T-cell (primary cell): ENCODE measurements at regions not wholly inside any gene's neighbourhood (a gene's known extent, or its start where the extent isn't known, plus 50 kb on each side); places are given as distances from the start of the nearest gene placed in this dataset.

ENCODE experiments used
- ATAC-seq, 4 experiments: fragments of 200-7000 bp in 3 of 4; fragments of 150-1000 bp in 1 of 4; cut with Tn5 transposase; replicated peaks in 1 of 4; 1 replicate in 3 of 4; 2 replicates in 1 of 4; pipeline ENCODE4 v1.10.0; 2021; ENCODE audit warnings: moderate library complexity in 3 of 4, mild to moderate bottlenecking in 2 of 4, moderate number of reproducible peaks in 1 of 4
- CTCF ChIA-PET, 2 donors: fragments of 300-600 bp; sonication (Branson Sonifier 250); formaldehyde crosslinking; loops; one replicate each; lab custom pipeline; 2022; ENCODE audit warnings: antibody characterized with exemption in 2 of 2; lab: Charles Lee
- POLR2A ChIA-PET, 2 donors: fragments of 300-600 bp; sonication (Branson Sonifier 250); formaldehyde crosslinking; loops; one replicate each; lab custom pipeline; 2022; ENCODE audit warnings: antibody characterized with exemption in 2 of 2; lab: Charles Lee
- DNase-seq, 35 experiments: peaks; one replicate each; pipeline versions ENCODE4 v3.0.0 to v3.0.0-alpha.2; 2013 to 2023
- H3K27ac ChIP-seq: one replicate; pipeline ENCODE4 v1.5.1; 2013; ENCODE audit warnings: low read length
- H3K27me3 ChIP-seq, 2 experiments: replicated peaks in 1 of 2; 1 replicate in 1 of 2; 2 replicates in 1 of 2; pipeline versions ENCODE4 v1.6.1 to v1.7.0; 2013; ENCODE audit warnings: low read length in 1 of 2, mixed read lengths in 1 of 2; ENCODE audit not compliant: control insufficient read depth in 2 of 2, insufficient read depth in 2 of 2; ENCODE audit errors: extremely low read depth in 1 of 2
- H3K36me3 ChIP-seq, 2 donors: 1 replicate in 1 of 2; 2 replicates in 1 of 2; pipeline versions ENCODE4 v1.6.1 to v1.7.0; 2013; ENCODE audit warnings: low read length in 1 of 2; ENCODE audit not compliant: control insufficient read depth in 2 of 2, insufficient read depth in 1 of 2; ENCODE audit errors: extremely low read depth in 1 of 2
- H3K4me1 ChIP-seq, 2 experiments: 1 replicate in 1 of 2; 2 replicates in 1 of 2; pipeline versions ENCODE4 v1.6.1 to v1.7.0; 2013; ENCODE audit warnings: low read length in 2 of 2, mixed read lengths in 1 of 2; ENCODE audit not compliant: insufficient read depth in 2 of 2, control insufficient read depth in 1 of 2; ENCODE audit errors: extremely low read depth in 1 of 2
- H3K4me3 ChIP-seq, 2 donors: 1 replicate in 1 of 2; 2 replicates in 1 of 2; pipeline versions ENCODE4 v1.5.1 to v1.7.0; 2013; ENCODE audit warnings: mild to moderate bottlenecking in 2 of 2, low read length in 1 of 2, moderate library complexity in 1 of 2; ENCODE audit not compliant: control insufficient read depth in 1 of 2; ENCODE audit errors: extremely low read depth in 1 of 2
- H3K9me3 ChIP-seq: 2 replicates; pipeline ENCODE4 v1.7.0; 2013
- H3K27ac Mint-ChIP-seq, 2 donors: one replicate each; pipeline ENCODE4 v1.8.0; 2020 to 2021; ENCODE audit warnings: mild to moderate bottlenecking in 2 of 2, mixed read lengths in 2 of 2
- H3K27me3 Mint-ChIP-seq, 2 donors: one replicate each; pipeline ENCODE4 v1.8.0; 2021 to 2022; ENCODE audit warnings: mixed read lengths in 2 of 2
- H3K36me3 Mint-ChIP-seq: one replicate; pipeline ENCODE4 v1.8.0; 2021; ENCODE audit warnings: mixed read lengths
- H3K4me1 Mint-ChIP-seq, 3 donors: one replicate each; pipeline ENCODE4 v1.8.0; 2020 to 2022; ENCODE audit warnings: mixed read lengths in 3 of 3, mild to moderate bottlenecking in 1 of 3
- H3K4me3 Mint-ChIP-seq, 3 donors: one replicate each; pipeline ENCODE4 v1.8.0; 2020 to 2022; ENCODE audit warnings: mild to moderate bottlenecking in 3 of 3, mixed read lengths in 3 of 3, moderate library complexity in 3 of 3
- H3K9me3 Mint-ChIP-seq, 3 donors: one replicate each; pipeline ENCODE4 v1.8.0; 2020 to 2022; ENCODE audit warnings: mixed read lengths in 3 of 3
- WGBS: methylation state at CpG from one replicate; pipeline ENCODE4 v1.1.5; 2013; ENCODE audit warnings: missing lambda C conversion rate; ENCODE audit not compliant: insufficient coverage; 5-methylcytosine and 5-hydroxymethylcytosine counted together

- POLR2A ChIA-PET, result no interaction called here
- no peak for ATAC-seq
- DNase-seq, result no peak
- no peaks in the 10 kb centered on the region for H3K4me1 ChIP-seq
- H3K36me3 ChIP-seq, result no peaks in the 10 kb centered on the region
- no peak overlapping the region for H3K27ac ChIP-seq
- H3K27me3 Mint-ChIP-seq, result no peaks in the 10 kb centered on the region
- H3K27ac Mint-ChIP-seq, result no peak overlapping the region
- no peaks in the 10 kb centered on the region for H3K9me3 ChIP-seq
- CTCF ChIA-PET, result no interaction called here
- H3K9me3 Mint-ChIP-seq, result peaks cover 11 to 31% (median 14%) of the 10 kb centered on the region in 3 donors
- H3K4me3 Mint-ChIP-seq, result no peak overlapping the region
- no CpG with 5 or more reads among the region's 4 CpGs for WGBS
- no peaks in the 10 kb centered on the region for H3K27me3 ChIP-seq
- H3K36me3 Mint-ChIP-seq, result peaks cover 5% of the 10 kb centered on the region
- H3K4me3 ChIP-seq, result no peak overlapping the region
- H3K4me1 Mint-ChIP-seq, result peaks cover 2 to 7% (median 4%) of the 10 kb centered on the region in 3 donors
Measured at GRCh38 chr4:151906438-151906837, 145.6 kb upstream of the GATB start.

GRCh38 chr4:151905197-151905596, 144.4 kb upstream of the GATB start:
- no peaks in the 10 kb centered on the region for H3K27me3 ChIP-seq
- H3K4me3 ChIP-seq, result no peak overlapping the region
- POLR2A ChIA-PET, result no interaction called here
- H3K27me3 Mint-ChIP-seq, result no peaks in the 10 kb centered on the region
- no CpG with 5 or more reads among the region's 1 CpG for WGBS
- ATAC-seq (no peak), DNase-seq (no peak)
- H3K9me3 ChIP-seq, result no peaks in the 10 kb centered on the region
- no peaks in the 10 kb centered on the region for H3K4me1 ChIP-seq
- no peak overlapping the region for H3K27ac Mint-ChIP-seq
- no peak overlapping the region for H3K4me3 Mint-ChIP-seq
- H3K36me3 ChIP-seq, result no peaks in the 10 kb centered on the region
- CTCF ChIA-PET, result interaction anchor here in 1 of 2 donors (0.5 kb wide), 1 partner anchor 12 kb away, joined by 9 read pairs; no protein-coding TSS in a partner anchor
- peaks cover 13 to 34% (median 16%) of the 10 kb centered on the region in 3 donors for H3K9me3 Mint-ChIP-seq
- H3K36me3 Mint-ChIP-seq, result peaks cover 5% of the 10 kb centered on the region
- peaks cover 2 to 7% (median 4%) of the 10 kb centered on the region in 3 donors for H3K4me1 Mint-ChIP-seq
- H3K27ac ChIP-seq, result no peak overlapping the region

GRCh38 chr4:151901631-151902030, 140.8 kb upstream of the GATB start:
- ATAC-seq, result no peak
- H3K4me1 Mint-ChIP-seq, result peaks cover 0 to 7% (median 0%) of the 10 kb centered on the region in 3 donors
- Histone ChIP-seq H3K9me3 (no peaks in the 10 kb centered on the region), H3K27me3 (peaks cover 0 to 8% of the 10 kb centered on the region in 2 experiments), H3K27ac (no peak overlapping the region), H3K4me1 (no peaks in the 10 kb centered on the region), H3K4me3 (no peak overlapping the region), H3K36me3 (no peaks in the 10 kb centered on the region)
- no peak overlapping the region for H3K27ac Mint-ChIP-seq
- POLR2A ChIA-PET, result interaction anchor here in 1 of 2 donors (0.6 kb wide), 1 partner anchor 20 kb away, joined by 3 read pairs; no protein-coding TSS in a partner anchor
- peaks cover 19 to 34% (median 21%) of the 10 kb centered on the region in 3 donors for H3K9me3 Mint-ChIP-seq
- CTCF ChIA-PET, result no interaction called here
- H3K36me3 Mint-ChIP-seq, result peaks cover 5% of the 10 kb centered on the region
- no peaks in the 10 kb centered on the region for H3K27me3 Mint-ChIP-seq
- no peak for DNase-seq
- no peak overlapping the region for H3K4me3 Mint-ChIP-seq

GRCh38 chr4:151896880-151897279, 136.1 kb upstream of the GATB start:
- H3K27me3 Mint-ChIP-seq, result no peaks in the 10 kb centered on the region
- no peaks in the 10 kb centered on the region for H3K36me3 Mint-ChIP-seq
- WGBS, result 100% methylated on average over 2 of the region's 2 CpGs
- no peak overlapping the region for H3K27ac Mint-ChIP-seq
- POLR2A ChIA-PET, result no interaction called here
- no peak overlapping the region for H3K4me3 Mint-ChIP-seq
- Histone ChIP-seq H3K27me3 (peaks cover 0 to 11% of the 10 kb centered on the region in 2 experiments), H3K36me3 (no peaks in the 10 kb centered on the region), H3K4me3 (no peak overlapping the region), H3K9me3 (no peaks in the 10 kb centered on the region), H3K27ac (no peak overlapping the region), H3K4me1 (no peaks in the 10 kb centered on the region)
- peaks cover 7 to 10% (median 9%) of the 10 kb centered on the region in 3 donors for H3K9me3 Mint-ChIP-seq
- no peak for ATAC-seq
- H3K4me1 Mint-ChIP-seq, result no peaks in the 10 kb centered on the region
- DNase-seq, result no peak
- CTCF ChIA-PET, result no interaction called here

GRCh38 chr4:151895671-151896070, 134.9 kb upstream of the GATB start:
- CTCF ChIA-PET, result interaction anchor here in 1 of 2 donors (0.6 kb wide), 1 partner anchor 27 kb away, joined by 3 read pairs; no protein-coding TSS in a partner anchor

GRCh38 chr4:151894246-151894645, 133.4 kb upstream of the GATB start:
- ATAC-seq (no peak), DNase-seq (no peak)
- no peaks in the 10 kb centered on the region for H3K4me1 ChIP-seq
- no peaks in the 10 kb centered on the region for H3K36me3 ChIP-seq
- H3K27ac ChIP-seq, result no peak overlapping the region
- Mint-ChIP-seq H3K27ac (no peak overlapping the region), H3K36me3 (no peaks in the 10 kb centered on the region), H3K4me1 (no peaks in the 10 kb centered on the region), H3K27me3 (no peaks in the 10 kb centered on the region), H3K4me3 (no peak overlapping the region), H3K9me3 (peaks cover 0 to 4% (median 0%) of the 10 kb centered on the region in 3 donors)
- ChIA-PET POLR2A (no interaction called here), CTCF (no interaction called here)
- peaks cover 0 to 6% of the 10 kb centered on the region in 2 experiments for H3K27me3 ChIP-seq
- H3K4me3 ChIP-seq, result no peak overlapping the region
- WGBS, result 90% methylated on average over 1 of the region's 3 CpGs
- no peaks in the 10 kb centered on the region for H3K9me3 ChIP-seq

More at GRCh38 chr4:151895671-151896070, 134.9 kb upstream of the GATB start:
- no peak overlapping the region for H3K27ac Mint-ChIP-seq
- Histone ChIP-seq H3K4me3 (no peak overlapping the region), H3K36me3 (no peaks in the 10 kb centered on the region), H3K27me3 (peaks cover 0 to 11% of the 10 kb centered on the region in 2 experiments), H3K4me1 (no peaks in the 10 kb centered on the region), H3K27ac (no peak overlapping the region), H3K9me3 (no peaks in the 10 kb centered on the region)
- H3K4me3 Mint-ChIP-seq, result no peak overlapping the region
- ATAC-seq (no peak), DNase-seq (no peak)
- POLR2A ChIA-PET, result no interaction called here
- no peaks in the 10 kb centered on the region for H3K27me3 Mint-ChIP-seq
- peaks cover 0 to 10% (median 3%) of the 10 kb centered on the region in 3 donors for H3K9me3 Mint-ChIP-seq
- no peaks in the 10 kb centered on the region for H3K4me1 Mint-ChIP-seq
- H3K36me3 Mint-ChIP-seq, result no peaks in the 10 kb centered on the region
- WGBS, result no CpG with 5 or more reads among the region's 3 CpGs
